ENCODE measurements at regions not wholly inside any gene's neighbourhood (a gene's known extent, or its start where the extent isn't known, plus 50 kb on each side); places are given as distances from the start of the nearest gene placed in this dataset.
"Not testable (repeated sequence)": the region's sequence is repeated elsewhere in the genome, so short reads cannot be mapped to it uniquely, and the experiment has no call there.

GRCh38 chr6:113776998-113777397 lies 80.1 kb upstream of the MARCKS start:
- DNase-seq = no peak

- no peak for DNase-seq
These were observed 79.5 kb upstream of the MARCKS start for GRCh38 chr6:113777601-113778000.

- DNase-seq = no peak
These were observed 77.5 kb upstream of the MARCKS start for GRCh38 chr6:113779656-113780055.

- DNase-seq = no peak
These were observed 74.5 kb upstream of the MARCKS start for GRCh38 chr6:113782636-113783035.

- DNase-seq = no peak
These were observed 71.0 kb upstream of the MARCKS start for GRCh38 chr6:113786168-113786567.

GRCh38 chr6:113788586-113788985 lies 68.6 kb upstream of the MARCKS start:
- DNase-seq = no peak

- not testable (repeated sequence) for DNase-seq
These were observed 65.9 kb upstream of the MARCKS start for GRCh38 chr6:113791225-113791624.

GRCh38 chr6:113795371-113795770 lies 61.8 kb upstream of the MARCKS start:
- not testable (repeated sequence) for DNase-seq

GRCh38 chr6:113796038-113796437 lies 61.1 kb upstream of the MARCKS start:
- no peak for DNase-seq

- DNase-seq = no peak
These were observed 54.4 kb upstream of the MARCKS start for GRCh38 chr6:113802779-113803178.

GRCh38 chr6:113805173-113805790 lies 51.9 kb upstream of the MARCKS start:
- DNase-seq = no peak

GRCh38 chr6:113805811-113806495 lies 51.2 kb upstream of the MARCKS start:
- DNase-seq = no peak

Measured in fibroblast of skin of scalp (primary cell).